ENCODE measurements at regions not wholly inside any gene's neighbourhood (a gene's known extent, or its start where the extent isn't known, plus 50 kb on each side); places are given as distances from the start of the nearest gene placed in this dataset.

GRCh38 chr10:117666166-117666565, 123.6 kb downstream of the EMX2 start:
- DNase-seq = no peak
- H3K4me3 Mint-ChIP-seq (ENCODE audit: unreplicated experiment) = no peak overlapping the region
- Histone ChIP-seq H3K27me3 (replicated peaks; ENCODE audit: control insufficient read depth, insufficient read depth, low read length) (no peaks in the 10 kb centered on the region), H3K4me3 (ENCODE audit: low read depth, low read length) (no peak overlapping the region), H3K4me1 (no peaks in the 10 kb centered on the region), H3K9me3 (no peaks in the 10 kb centered on the region), H3K36me3 (ENCODE audit: control insufficient read depth, insufficient read depth, low read length) (no peaks in the 10 kb centered on the region)
- no peaks in the 10 kb centered on the region for H3K4me1 Mint-ChIP-seq (ENCODE audit: low read depth, unreplicated experiment)
- CTCF ChIA-PET = no interaction called here
- no TSS peak for BruUV-seq (replicated peaks)
- no peaks in the 10 kb centered on the region for H3K27me3 Mint-ChIP-seq (ENCODE audit: insufficient read depth, unreplicated experiment)
- intact Hi-C loops (cut with micrococcal nuclease; ENCODE audit: unreplicated experiment) = no loop called here
- H3K9me3 Mint-ChIP-seq (ENCODE audit: unreplicated experiment) = no peaks in the 10 kb centered on the region
- no peaks in the 10 kb centered on the region for H3K36me3 Mint-ChIP-seq (ENCODE audit: insufficient read depth, unreplicated experiment)
- no peak overlapping the region for H3K27ac Mint-ChIP-seq (ENCODE audit: unreplicated experiment)
- TF ChIP-seq CTCF (IDR thresholded peaks at IDR 0.05; ENCODE audit: insufficient read depth in 1 of 2, low read depth in 1 of 2, low read length in 1 of 2, severe bottlenecking in 1 of 2, unreplicated experiment in 1 of 2) = no peak
- POLR2A ChIA-PET = no interaction called here

GRCh38 chr10:117666965-117667364, 124.4 kb downstream of the EMX2 start:
- Histone ChIP-seq H3K4me3 (ENCODE audit: low read depth, low read length) (no peak overlapping the region), H3K27me3 (replicated peaks; ENCODE audit: control insufficient read depth, insufficient read depth, low read length) (no peaks in the 10 kb centered on the region), H3K9me3 (no peaks in the 10 kb centered on the region), H3K36me3 (ENCODE audit: control insufficient read depth, insufficient read depth, low read length) (no peaks in the 10 kb centered on the region), H3K4me1 (no peaks in the 10 kb centered on the region)
- H3K27ac Mint-ChIP-seq (ENCODE audit: unreplicated experiment) = no peak overlapping the region
- no peak overlapping the region for H3K4me3 Mint-ChIP-seq (ENCODE audit: unreplicated experiment)
- H3K36me3 Mint-ChIP-seq (ENCODE audit: insufficient read depth, unreplicated experiment) = no peaks in the 10 kb centered on the region
- intact Hi-C loops (cut with micrococcal nuclease; ENCODE audit: unreplicated experiment) = no loop called here
- DNase-seq = no peak
- H3K9me3 Mint-ChIP-seq (ENCODE audit: unreplicated experiment) = no peaks in the 10 kb centered on the region
- H3K27me3 Mint-ChIP-seq (ENCODE audit: insufficient read depth, unreplicated experiment) = no peaks in the 10 kb centered on the region
- CTCF ChIA-PET = no interaction called here
- TF ChIP-seq CTCF (IDR thresholded peaks at IDR 0.05; ENCODE audit: insufficient read depth in 1 of 2, low read depth in 1 of 2, low read length in 1 of 2, severe bottlenecking in 1 of 2, unreplicated experiment in 1 of 2) = no peak
- H3K4me1 Mint-ChIP-seq (ENCODE audit: low read depth, unreplicated experiment) = no peaks in the 10 kb centered on the region
- no TSS peak for BruUV-seq (replicated peaks)
- POLR2A ChIA-PET = no interaction called here

DNA sequence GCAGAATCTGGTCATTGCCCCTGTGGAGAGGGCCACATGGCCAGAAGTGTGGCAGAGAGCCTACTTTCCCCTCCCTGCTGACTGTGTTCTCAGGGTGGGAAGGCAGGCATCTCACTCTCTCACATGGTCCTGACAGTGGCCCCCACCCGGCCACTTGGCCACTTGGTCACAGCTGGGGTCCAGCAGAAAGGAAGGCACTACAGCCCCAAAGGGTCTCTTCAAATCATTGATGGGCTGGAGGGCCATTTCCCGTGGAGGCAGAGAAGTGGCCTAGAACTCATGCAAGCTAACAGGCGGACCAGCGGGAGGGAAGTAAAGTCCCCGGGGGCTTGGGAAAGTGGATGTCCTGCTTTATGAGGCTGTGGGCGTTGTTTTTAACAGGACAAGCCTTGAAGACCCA, 125.3 kb downstream of the EMX2 start:
- no peak overlapping the region for H3K27ac Mint-ChIP-seq (ENCODE audit: unreplicated experiment)
- no peaks in the 10 kb centered on the region for H3K9me3 Mint-ChIP-seq (ENCODE audit: unreplicated experiment)
- no peak overlapping the region for H3K4me3 ChIP-seq (ENCODE audit: low read depth, low read length)
- no peaks in the 10 kb centered on the region for H3K4me1 ChIP-seq
- H3K9me3 ChIP-seq = no peaks in the 10 kb centered on the region
- BruUV-seq (replicated peaks) = no TSS peak
- no peaks in the 10 kb centered on the region for H3K36me3 Mint-ChIP-seq (ENCODE audit: insufficient read depth, unreplicated experiment)
- no peaks in the 10 kb centered on the region for H3K4me1 Mint-ChIP-seq (ENCODE audit: low read depth, unreplicated experiment)
- no peaks in the 10 kb centered on the region for H3K36me3 ChIP-seq (ENCODE audit: control insufficient read depth, insufficient read depth, low read length)
- intact Hi-C loops (cut with micrococcal nuclease; ENCODE audit: unreplicated experiment) = no loop called here
- H3K27me3 Mint-ChIP-seq (ENCODE audit: insufficient read depth, unreplicated experiment) = no peaks in the 10 kb centered on the region
- TF ChIP-seq CTCF (IDR thresholded peaks at IDR 0.05; ENCODE audit: insufficient read depth in 1 of 2, low read depth in 1 of 2, low read length in 1 of 2, severe bottlenecking in 1 of 2, unreplicated experiment in 1 of 2) = no peak
- no peaks in the 10 kb centered on the region for H3K27me3 ChIP-seq (replicated peaks; ENCODE audit: control insufficient read depth, insufficient read depth, low read length)
- POLR2A ChIA-PET = no interaction called here
- no peak for DNase-seq
- no peak overlapping the region for H3K4me3 Mint-ChIP-seq (ENCODE audit: unreplicated experiment)
- CTCF ChIA-PET = no interaction called here

All from Caco-2 (cell line).